ENCODE measurements at regions not wholly inside any gene's neighbourhood (a gene's known extent, or its start where the extent isn't known, plus 50 kb on each side); places are given as distances from the start of the nearest gene placed in this dataset.

GRCh38 chr2:223270548-223270947 lies 218.6 kb downstream of the KCNE4 start:
- Mint-ChIP-seq H3K27me3 (ENCODE audit: unreplicated experiment) (no peaks in the 10 kb centered on the region), H3K36me3 (ENCODE audit: unreplicated experiment) (no peaks in the 10 kb centered on the region), H3K4me3 (ENCODE audit: unreplicated experiment) (no peak overlapping the region), H3K4me1 (ENCODE audit: low read depth, unreplicated experiment) (no peaks in the 10 kb centered on the region), H3K9me3 (ENCODE audit: unreplicated experiment) (no peaks in the 10 kb centered on the region), H3K27ac (ENCODE audit: unreplicated experiment) (no peak overlapping the region)
- TF ChIP-seq CTCF (IDR thresholded peaks at IDR 0.05; ENCODE audit: partially characterized antibody, unreplicated experiment): no peak
- DNase-seq: no peak

GRCh38 chr2:223273995-223274394 lies 222.0 kb downstream of the KCNE4 start:
- no peak for DNase-seq
- Mint-ChIP-seq H3K4me1 (ENCODE audit: low read depth, unreplicated experiment) (no peaks in the 10 kb centered on the region), H3K4me3 (ENCODE audit: unreplicated experiment) (no peak overlapping the region)

GRCh38 chr2:223282221-223282620 lies 230.2 kb downstream of the KCNE4 start:
- H3K27ac Mint-ChIP-seq (ENCODE audit: unreplicated experiment): no peak overlapping the region
- H3K9me3 Mint-ChIP-seq (ENCODE audit: unreplicated experiment): peaks cover 2% of the 10 kb centered on the region
- H3K4me1 Mint-ChIP-seq (ENCODE audit: low read depth, unreplicated experiment): no peaks in the 10 kb centered on the region
- DNase-seq: no peak
- TF ChIP-seq CTCF (IDR thresholded peaks at IDR 0.05; ENCODE audit: partially characterized antibody, unreplicated experiment): no peak
- peaks cover 2% of the 10 kb centered on the region for H3K27me3 Mint-ChIP-seq (ENCODE audit: unreplicated experiment)
- no peaks in the 10 kb centered on the region for H3K36me3 Mint-ChIP-seq (ENCODE audit: unreplicated experiment)
- no peak overlapping the region for H3K4me3 Mint-ChIP-seq (ENCODE audit: unreplicated experiment)

More at GRCh38 chr2:223273995-223274394, 222.0 kb downstream of the KCNE4 start:
- H3K27ac Mint-ChIP-seq (ENCODE audit: unreplicated experiment): no peak overlapping the region
- no peak for TF ChIP-seq CTCF (IDR thresholded peaks at IDR 0.05; ENCODE audit: partially characterized antibody, unreplicated experiment)
- peaks cover 2% of the 10 kb centered on the region for H3K27me3 Mint-ChIP-seq (ENCODE audit: unreplicated experiment)
- H3K36me3 Mint-ChIP-seq (ENCODE audit: unreplicated experiment): no peaks in the 10 kb centered on the region
- peaks cover 3% of the 10 kb centered on the region for H3K9me3 Mint-ChIP-seq (ENCODE audit: unreplicated experiment)

- no peak for DNase-seq
- no peaks in the 10 kb centered on the region for H3K27me3 Mint-ChIP-seq (ENCODE audit: unreplicated experiment)
- no peaks in the 10 kb centered on the region for H3K4me1 Mint-ChIP-seq (ENCODE audit: low read depth, unreplicated experiment)
- no peak for TF ChIP-seq CTCF (IDR thresholded peaks at IDR 0.05; ENCODE audit: partially characterized antibody, unreplicated experiment)
- H3K36me3 Mint-ChIP-seq (ENCODE audit: unreplicated experiment): no peaks in the 10 kb centered on the region
- H3K27ac Mint-ChIP-seq (ENCODE audit: unreplicated experiment): no peak overlapping the region
- H3K9me3 Mint-ChIP-seq (ENCODE audit: unreplicated experiment): peaks cover 2% of the 10 kb centered on the region
- H3K4me3 Mint-ChIP-seq (ENCODE audit: unreplicated experiment): no peak overlapping the region
Observed at GRCh38 chr2:223283329-223283728, 231.3 kb downstream of the KCNE4 start.

- Mint-ChIP-seq H3K36me3 (ENCODE audit: unreplicated experiment) (no peaks in the 10 kb centered on the region), H3K27me3 (ENCODE audit: unreplicated experiment) (no peaks in the 10 kb centered on the region), H3K9me3 (ENCODE audit: unreplicated experiment) (peaks cover 2% of the 10 kb centered on the region), H3K4me3 (ENCODE audit: unreplicated experiment) (no peak overlapping the region), H3K27ac (ENCODE audit: unreplicated experiment) (no peak overlapping the region), H3K4me1 (ENCODE audit: low read depth, unreplicated experiment) (no peaks in the 10 kb centered on the region)
- no peak for DNase-seq
- TF ChIP-seq CTCF (IDR thresholded peaks at IDR 0.05; ENCODE audit: partially characterized antibody, unreplicated experiment): no peak
Observed at GRCh38 chr2:223283771-223284170, 231.8 kb downstream of the KCNE4 start.
